ENCODE measurements at regions not wholly inside any gene's neighbourhood (a gene's known extent, or its start where the extent isn't known, plus 50 kb on each side); places are given as distances from the start of the nearest gene placed in this dataset.

DNA sequence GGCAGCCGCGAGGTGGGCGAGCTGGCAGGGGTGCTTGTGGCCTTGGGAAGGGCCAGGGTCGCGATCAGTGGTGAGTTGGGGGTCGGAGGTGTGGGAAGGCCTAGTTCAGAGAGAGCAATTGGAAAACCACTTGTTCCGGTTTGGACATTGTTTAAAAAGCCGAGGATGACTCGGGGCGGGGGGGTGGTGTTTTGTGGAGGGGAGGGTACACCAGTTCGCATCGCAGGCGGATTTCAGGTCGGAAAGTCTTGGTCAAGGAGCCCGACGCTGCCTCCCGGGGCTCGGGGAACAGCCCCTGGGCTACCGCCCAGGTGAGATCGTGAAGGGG lies 66.4 kb downstream of the KPNA2 start (continued):
- TF ChIP-seq, protein P1, sequence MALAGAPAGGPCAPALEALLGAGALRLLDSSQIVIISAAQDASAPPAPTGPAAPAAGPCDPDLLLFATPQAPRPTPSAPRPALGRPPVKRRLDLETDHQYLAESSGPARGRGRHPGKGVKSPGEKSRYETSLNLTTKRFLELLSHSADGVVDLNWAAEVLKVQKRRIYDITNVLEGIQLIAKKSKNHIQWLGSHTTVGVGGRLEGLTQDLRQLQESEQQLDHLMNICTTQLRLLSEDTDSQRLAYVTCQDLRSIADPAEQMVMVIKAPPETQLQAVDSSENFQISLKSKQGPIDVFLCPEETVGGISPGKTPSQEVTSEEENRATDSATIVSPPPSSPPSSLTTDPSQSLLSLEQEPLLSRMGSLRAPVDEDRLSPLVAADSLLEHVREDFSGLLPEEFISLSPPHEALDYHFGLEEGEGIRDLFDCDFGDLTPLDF (CRISPR knock-in tag; IDR thresholded peaks at IDR 0.05): no peak
- TF ChIP-seq, protein P2, sequence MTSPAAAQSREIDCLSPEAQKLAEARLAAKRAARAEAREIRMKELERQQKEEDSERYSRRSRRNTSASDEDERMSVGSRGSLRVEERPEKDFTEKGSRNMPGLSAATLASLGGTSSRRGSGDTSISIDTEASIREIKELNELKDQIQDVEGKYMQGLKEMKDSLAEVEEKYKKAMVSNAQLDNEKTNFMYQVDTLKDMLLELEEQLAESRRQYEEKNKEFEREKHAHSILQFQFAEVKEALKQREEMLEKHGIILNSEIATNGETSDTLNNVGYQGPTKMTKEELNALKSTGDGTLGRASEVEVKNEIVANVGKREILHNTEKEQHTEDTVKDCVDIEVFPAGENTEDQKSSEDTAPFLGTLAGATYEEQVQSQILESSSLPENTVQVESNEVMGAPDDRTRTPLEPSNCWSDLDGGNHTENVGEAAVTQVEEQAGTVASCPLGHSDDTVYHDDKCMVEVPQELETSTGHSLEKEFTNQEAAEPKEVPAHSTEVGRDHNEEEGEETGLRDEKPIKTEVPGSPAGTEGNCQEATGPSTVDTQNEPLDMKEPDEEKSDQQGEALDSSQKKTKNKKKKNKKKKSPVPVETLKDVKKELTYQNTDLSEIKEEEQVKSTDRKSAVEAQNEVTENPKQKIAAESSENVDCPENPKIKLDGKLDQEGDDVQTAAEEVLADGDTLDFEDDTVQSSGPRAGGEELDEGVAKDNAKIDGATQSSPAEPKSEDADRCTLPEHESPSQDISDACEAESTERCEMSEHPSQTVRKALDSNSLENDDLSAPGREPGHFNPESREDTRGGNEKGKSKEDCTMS (CRISPR knock-in tag; conservative IDR thresholded peaks at IDR 0.05): no peak
- TF ChIP-seq, protein P3, sequence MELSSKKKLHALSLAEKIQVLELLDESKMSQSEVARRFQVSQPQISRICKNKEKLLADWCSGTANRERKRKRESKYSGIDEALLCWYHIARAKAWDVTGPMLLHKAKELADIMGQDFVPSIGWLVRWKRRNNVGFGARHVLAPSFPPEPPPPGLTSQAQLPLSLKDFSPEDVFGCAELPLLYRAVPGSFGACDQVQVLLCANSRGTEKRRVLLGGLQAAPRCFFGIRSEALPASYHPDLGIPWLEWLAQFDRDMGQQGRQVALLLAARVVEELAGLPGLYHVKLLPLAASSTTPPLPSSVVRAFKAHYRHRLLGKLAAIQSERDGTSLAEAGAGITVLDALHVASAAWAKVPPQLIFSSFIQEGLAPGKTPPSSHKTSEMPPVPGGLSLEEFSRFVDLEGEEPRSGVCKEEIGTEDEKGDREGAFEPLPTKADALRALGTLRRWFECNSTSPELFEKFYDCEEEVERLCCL (CRISPR knock-in tag; IDR thresholded peaks at IDR 0.05; ENCODE audit: borderline replicate concordance): peak; percentile 11; the same call in 1 of the 2 replicates
- TF ChIP-seq KMT2B (CRISPR knock-in tag; IDR thresholded peaks at IDR 0.05): 0 out of 2 replicates have a peak, but pooled peaks have one; percentile 20
- TF ChIP-seq RNF2 (conservative IDR thresholded peaks at IDR 0.05; ENCODE audit: low read depth): no peak
- TF ChIP-seq, protein P4, sequence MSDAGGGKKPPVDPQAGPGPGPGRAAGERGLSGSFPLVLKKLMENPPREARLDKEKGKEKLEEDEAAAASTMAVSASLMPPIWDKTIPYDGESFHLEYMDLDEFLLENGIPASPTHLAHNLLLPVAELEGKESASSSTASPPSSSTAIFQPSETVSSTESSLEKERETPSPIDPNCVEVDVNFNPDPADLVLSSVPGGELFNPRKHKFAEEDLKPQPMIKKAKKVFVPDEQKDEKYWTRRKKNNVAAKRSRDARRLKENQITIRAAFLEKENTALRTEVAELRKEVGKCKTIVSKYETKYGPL (CRISPR knock-in tag; IDR thresholded peaks at IDR 0.05): no peak
- TF ChIP-seq ZSCAN31 (CRISPR knock-in tag; IDR thresholded peaks at IDR 0.05; ENCODE audit: low read depth): 0 out of 2 replicates have a peak, but pooled peaks have one; percentile 24
- no peak for TF ChIP-seq ZNF460 (CRISPR knock-in tag; IDR thresholded peaks at IDR 0.05; ENCODE audit: borderline replicate concordance)
- TF ChIP-seq, protein P5, sequence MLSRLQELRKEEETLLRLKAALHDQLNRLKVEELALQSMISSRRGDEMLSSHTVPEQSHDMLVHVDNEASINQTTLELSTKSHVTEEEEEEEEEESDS (CRISPR knock-in tag; IDR thresholded peaks at IDR 0.05; ENCODE audit: borderline replicate concordance): no peak
- TF ChIP-seq, protein P6, sequence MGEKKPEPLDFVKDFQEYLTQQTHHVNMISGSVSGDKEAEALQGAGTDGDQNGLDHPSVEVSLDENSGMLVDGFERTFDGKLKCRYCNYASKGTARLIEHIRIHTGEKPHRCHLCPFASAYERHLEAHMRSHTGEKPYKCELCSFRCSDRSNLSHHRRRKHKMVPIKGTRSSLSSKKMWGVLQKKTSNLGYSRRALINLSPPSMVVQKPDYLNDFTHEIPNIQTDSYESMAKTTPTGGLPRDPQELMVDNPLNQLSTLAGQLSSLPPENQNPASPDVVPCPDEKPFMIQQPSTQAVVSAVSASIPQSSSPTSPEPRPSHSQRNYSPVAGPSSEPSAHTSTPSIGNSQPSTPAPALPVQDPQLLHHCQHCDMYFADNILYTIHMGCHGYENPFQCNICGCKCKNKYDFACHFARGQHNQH (CRISPR knock-in tag; IDR thresholded peaks at IDR 0.05): no peak
- 0 out of 2 replicates have a peak, but pooled peaks have one; percentile 1 for TF ChIP-seq ZNF619 (CRISPR knock-in tag; IDR thresholded peaks at IDR 0.05)
- no peak for TF ChIP-seq KMT2A (CRISPR knock-in tag; IDR thresholded peaks at IDR 0.05)
- no peak for TF ChIP-seq SRSF1 (optimal IDR thresholded peaks at IDR 0.05; ENCODE audit: low read depth, low read length)
- TF ChIP-seq, protein P7, sequence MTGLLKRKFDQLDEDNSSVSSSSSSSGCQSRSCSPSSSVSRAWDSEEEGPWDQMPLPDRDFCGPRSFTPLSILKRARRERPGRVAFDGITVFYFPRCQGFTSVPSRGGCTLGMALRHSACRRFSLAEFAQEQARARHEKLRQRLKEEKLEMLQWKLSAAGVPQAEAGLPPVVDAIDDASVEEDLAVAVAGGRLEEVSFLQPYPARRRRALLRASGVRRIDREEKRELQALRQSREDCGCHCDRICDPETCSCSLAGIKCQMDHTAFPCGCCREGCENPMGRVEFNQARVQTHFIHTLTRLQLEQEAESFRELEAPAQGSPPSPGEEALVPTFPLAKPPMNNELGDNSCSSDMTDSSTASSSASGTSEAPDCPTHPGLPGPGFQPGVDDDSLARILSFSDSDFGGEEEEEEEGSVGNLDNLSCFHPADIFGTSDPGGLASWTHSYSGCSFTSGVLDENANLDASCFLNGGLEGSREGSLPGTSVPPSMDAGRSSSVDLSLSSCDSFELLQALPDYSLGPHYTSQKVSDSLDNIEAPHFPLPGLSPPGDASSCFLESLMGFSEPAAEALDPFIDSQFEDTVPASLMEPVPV (CRISPR knock-in tag; IDR thresholded peaks at IDR 0.05): no peak
- TF ChIP-seq NONO (IDR thresholded peaks at IDR 0.05): no peak
- TF ChIP-seq NONO (CRISPR knock-in tag; conservative IDR thresholded peaks at IDR 0.05): no peak; the same call in 1 of the 2 replicates
- no peak for TF ChIP-seq ARID2 (CRISPR knock-in tag; IDR thresholded peaks at IDR 0.05; ENCODE audit: borderline replicate concordance)
- TF ChIP-seq, protein P8, sequence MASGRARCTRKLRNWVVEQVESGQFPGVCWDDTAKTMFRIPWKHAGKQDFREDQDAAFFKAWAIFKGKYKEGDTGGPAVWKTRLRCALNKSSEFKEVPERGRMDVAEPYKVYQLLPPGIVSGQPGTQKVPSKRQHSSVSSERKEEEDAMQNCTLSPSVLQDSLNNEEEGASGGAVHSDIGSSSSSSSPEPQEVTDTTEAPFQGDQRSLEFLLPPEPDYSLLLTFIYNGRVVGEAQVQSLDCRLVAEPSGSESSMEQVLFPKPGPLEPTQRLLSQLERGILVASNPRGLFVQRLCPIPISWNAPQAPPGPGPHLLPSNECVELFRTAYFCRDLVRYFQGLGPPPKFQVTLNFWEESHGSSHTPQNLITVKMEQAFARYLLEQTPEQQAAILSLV (CRISPR knock-in tag; IDR thresholded peaks at IDR 0.05; ENCODE audit: borderline replicate concordance): no peak
- no peak for TF ChIP-seq ADNP (CRISPR knock-in tag; IDR thresholded peaks at IDR 0.05)
- peak; percentile 46; the same call in 1 of the 2 replicates for TF ChIP-seq ZNF501 (CRISPR knock-in tag; IDR thresholded peaks at IDR 0.05)
- no peak for TF ChIP-seq RXRA (CRISPR knock-in tag; IDR thresholded peaks at IDR 0.05)

All from HepG2 (cell line).